Activated B cell treated with CpG ODN at 0.5 μM for 24 hours (primary cell): ENCODE measurements at regions not wholly inside any gene's neighbourhood (a gene's known extent, or its start where the extent isn't known, plus 50 kb on each side); places are given as distances from the start of the nearest gene placed in this dataset.

Experiments
- ATAC-seq: fragments of 200-7000 bp; cut with Tn5 transposase; one replicate; pipeline ENCODE4 v1.10.0; 2021; ENCODE audit warnings: low read depth, mild to moderate bottlenecking, moderate library complexity
- CTCF ChIA-PET: fragments of 350-600 bp; sonication (Branson Sonifier 250); formaldehyde crosslinking; loops from one replicate; lab custom pipeline; 2021; ENCODE audit warnings: antibody characterized with exemption; lab: Charles Lee
- POLR2A ChIA-PET: fragments of 350-600 bp; sonication (Branson Sonifier 250); formaldehyde crosslinking; loops from one replicate; lab custom pipeline; 2021; ENCODE audit warnings: antibody characterized with exemption; lab: Charles Lee
- DNase-seq: peaks from one replicate; pipeline ENCODE4 v3.0.0; 2022
- H3K27ac Mint-ChIP-seq: one replicate; pipeline ENCODE4 v1.8.0; 2020; ENCODE audit warnings: mixed read lengths
- H3K27me3 Mint-ChIP-seq: one replicate; pipeline ENCODE4 v1.8.0; 2021; ENCODE audit warnings: mixed read lengths
- H3K36me3 Mint-ChIP-seq: one replicate; pipeline ENCODE4 v1.8.0; 2021; ENCODE audit warnings: low read depth, mixed read lengths
- H3K4me1 Mint-ChIP-seq: one replicate; pipeline ENCODE4 v1.8.0; 2021; ENCODE audit warnings: mixed read lengths
- H3K4me3 Mint-ChIP-seq: one replicate; pipeline ENCODE4 v1.8.0; 2020; ENCODE audit warnings: mild to moderate bottlenecking, mixed read lengths
- H3K9me3 Mint-ChIP-seq: one replicate; pipeline ENCODE4 v1.8.0; 2020; ENCODE audit warnings: mixed read lengths
- CTCF ChIP-seq: fragments of 200-600 bp; IDR thresholded peaks from one replicate; pipeline ENCODE4 v1.8.0; 2022; ENCODE audit warnings: antibody characterized with exemption, mild to moderate bottlenecking
- intact Hi-C: fragments of 100-400 bp; cut with micrococcal nuclease; formaldehyde crosslinking; loops from one replicate; pipeline ENCODE4 v1.15.1; 2024

GRCh38 chr15:58288592-58288991, 143.2 kb upstream of the LIPC start:
- peaks cover 1% of the 10 kb centered on the region for H3K27me3 Mint-ChIP-seq
- TF ChIP-seq CTCF: no peak
- ChIA-PET POLR2A (no interaction called here), CTCF (no interaction called here)
- H3K27ac Mint-ChIP-seq: no peak overlapping the region
- no peak for DNase-seq
- H3K4me1 Mint-ChIP-seq: no peaks in the 10 kb centered on the region
- H3K4me3 Mint-ChIP-seq: no peak overlapping the region
- ATAC-seq: no peak
- peaks cover 6% of the 10 kb centered on the region for H3K9me3 Mint-ChIP-seq
- intact Hi-C loops: no loop called here
- no peaks in the 10 kb centered on the region for H3K36me3 Mint-ChIP-seq

- Mint-ChIP-seq H3K27me3 (peaks cover 2% of the 10 kb centered on the region), H3K27ac (no peak overlapping the region), H3K4me3 (no peak overlapping the region), H3K36me3 (no peaks in the 10 kb centered on the region), H3K4me1 (no peaks in the 10 kb centered on the region), H3K9me3 (peaks cover 9% of the 10 kb centered on the region)
- TF ChIP-seq CTCF: no peak
- DNase-seq (no peak), ATAC-seq (no peak)
- ChIA-PET CTCF (no interaction called here), POLR2A (no interaction called here)
- intact Hi-C loops: no loop called here
Measured at GRCh38 chr15:58291848-58292247, 139.9 kb upstream of the LIPC start.

GRCh38 chr15:58292751-58293175, 139.0 kb upstream of the LIPC start:
- DNase-seq (no peak), ATAC-seq (no peak)
- Mint-ChIP-seq H3K4me3 (no peak overlapping the region), H3K4me1 (no peaks in the 10 kb centered on the region), H3K27me3 (peaks cover 2% of the 10 kb centered on the region), H3K9me3 (peaks cover 9% of the 10 kb centered on the region), H3K36me3 (no peaks in the 10 kb centered on the region), H3K27ac (no peak overlapping the region)
- TF ChIP-seq CTCF: no peak
- ChIA-PET CTCF (no interaction called here), POLR2A (no interaction called here)
- intact Hi-C loops: no loop called here

GRCh38 chr15:58293622-58294550, 137.9 kb upstream of the LIPC start:
- intact Hi-C loops: no loop called here
- ATAC-seq (no peak), DNase-seq (no peak)
- Mint-ChIP-seq H3K4me3 (no peak overlapping the region), H3K9me3 (peaks cover 9% of the 10 kb centered on the region), H3K4me1 (no peaks in the 10 kb centered on the region), H3K36me3 (no peaks in the 10 kb centered on the region), H3K27me3 (peaks cover 2% of the 10 kb centered on the region), H3K27ac (no peak overlapping the region)
- ChIA-PET POLR2A (no interaction called here), CTCF (no interaction called here)
- no peak for TF ChIP-seq CTCF

- peaks cover 2% of the 10 kb centered on the region for H3K27me3 Mint-ChIP-seq
- no peaks in the 10 kb centered on the region for H3K4me1 Mint-ChIP-seq
- H3K27ac Mint-ChIP-seq: no peak overlapping the region
- DNase-seq (no peak), ATAC-seq (no peak)
- intact Hi-C loops: no loop called here
- ChIA-PET CTCF (no interaction called here), POLR2A (no interaction called here)
- no peak overlapping the region for H3K4me3 Mint-ChIP-seq
- no peaks in the 10 kb centered on the region for H3K36me3 Mint-ChIP-seq
- H3K9me3 Mint-ChIP-seq: peaks cover 9% of the 10 kb centered on the region
- TF ChIP-seq CTCF: no peak
Measured at GRCh38 chr15:58294681-58295254, 137.0 kb upstream of the LIPC start.
